ENCODE measurements at regions not wholly inside any gene's neighbourhood (a gene's known extent, or its start where the extent isn't known, plus 50 kb on each side); places are given as distances from the start of the nearest gene placed in this dataset.

DNA sequence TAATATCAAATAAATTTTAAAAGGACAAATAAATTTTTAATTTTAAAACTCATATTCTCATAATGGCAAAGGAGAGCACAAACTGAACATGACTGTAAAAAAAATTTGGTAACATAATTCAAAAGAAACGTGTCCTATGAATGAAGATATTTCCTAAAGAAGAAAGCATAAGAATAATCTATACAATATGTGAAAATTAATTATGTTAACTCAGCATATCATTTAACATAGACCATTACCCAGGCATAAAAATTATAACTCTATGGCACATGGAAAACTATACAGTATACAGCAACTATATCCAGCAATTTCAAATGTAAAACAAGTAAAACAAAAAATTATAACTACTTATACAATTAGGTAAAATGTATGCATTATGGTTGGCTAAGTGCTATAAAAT lies 288.1 kb downstream of the SUCLG1 start:
- TF ChIP-seq, protein P1, sequence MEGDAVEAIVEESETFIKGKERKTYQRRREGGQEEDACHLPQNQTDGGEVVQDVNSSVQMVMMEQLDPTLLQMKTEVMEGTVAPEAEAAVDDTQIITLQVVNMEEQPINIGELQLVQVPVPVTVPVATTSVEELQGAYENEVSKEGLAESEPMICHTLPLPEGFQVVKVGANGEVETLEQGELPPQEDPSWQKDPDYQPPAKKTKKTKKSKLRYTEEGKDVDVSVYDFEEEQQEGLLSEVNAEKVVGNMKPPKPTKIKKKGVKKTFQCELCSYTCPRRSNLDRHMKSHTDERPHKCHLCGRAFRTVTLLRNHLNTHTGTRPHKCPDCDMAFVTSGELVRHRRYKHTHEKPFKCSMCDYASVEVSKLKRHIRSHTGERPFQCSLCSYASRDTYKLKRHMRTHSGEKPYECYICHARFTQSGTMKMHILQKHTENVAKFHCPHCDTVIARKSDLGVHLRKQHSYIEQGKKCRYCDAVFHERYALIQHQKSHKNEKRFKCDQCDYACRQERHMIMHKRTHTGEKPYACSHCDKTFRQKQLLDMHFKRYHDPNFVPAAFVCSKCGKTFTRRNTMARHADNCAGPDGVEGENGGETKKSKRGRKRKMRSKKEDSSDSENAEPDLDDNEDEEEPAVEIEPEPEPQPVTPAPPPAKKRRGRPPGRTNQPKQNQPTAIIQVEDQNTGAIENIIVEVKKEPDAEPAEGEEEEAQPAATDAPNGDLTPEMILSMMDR (IDR thresholded peaks at IDR 0.05), result no peak
- TF ChIP-seq POLR2A (IDR thresholded peaks at IDR 0.05) (no peak), POLR2AphosphoS5 (IDR thresholded peaks at IDR 0.05) (no peak), EP300 (IDR thresholded peaks at IDR 0.05) (no peak)
